Stomach (tissue), 8 donors: ENCODE measurements at regions not wholly inside any gene's neighbourhood (a gene's known extent, or its start where the extent isn't known, plus 50 kb on each side); places are given as distances from the start of the nearest gene placed in this dataset.
A peak's percentile ranks its signal among the peaks of the same experiment; 100 is the strongest.

Experiments
- DNase-seq, 2 donors: peaks; one replicate each; pipeline versions ENCODE4 v3.0.0 to v3.0.0-alpha.2; 2013 to 2019
- H3K27ac ChIP-seq, 5 donors: fragments of 200-600 bp in 4 of 5; sonication (generic) in 4 of 5; one replicate each; pipeline ENCODE4 v1.5.1; 2013 to 2019; ENCODE audit warnings: mild to moderate bottlenecking in 1 of 5, moderate library complexity in 1 of 5
- H3K27me3 ChIP-seq, 3 donors: fragments of 200-600 bp; sonication (generic); one replicate each; pipeline ENCODE4 v1.5.1; 2017 to 2019; ENCODE audit warnings: mixed run types in 1 of 3
- H3K36me3 ChIP-seq, 4 donors: fragments of 200-600 bp; sonication (generic); 1 replicate in 3 of 4; 2 replicates in 1 of 4; pipeline ENCODE4 v1.5.1; 2016 to 2019
- H3K4me1 ChIP-seq, 4 donors: fragments of 200-600 bp; sonication (generic); one replicate each; pipeline ENCODE4 v1.5.1; 2016 to 2019
- H3K4me3 ChIP-seq, 4 donors: fragments of 200-600 bp; sonication (generic) in 3 of 4; one replicate each; pipeline ENCODE4 v1.5.1; 2016 to 2019; ENCODE audit warnings: mild to moderate bottlenecking in 1 of 4
- H3K9me3 ChIP-seq, 4 donors: fragments of 200-600 bp; sonication (generic); one replicate each; pipeline ENCODE4 v1.5.1; 2016 to 2019
- EP300 ChIP-seq: sonication (generic); formaldehyde crosslinking; IDR thresholded peaks from one replicate; pipeline ENCODE4 v1.6.1; 2017; ENCODE audit warnings: antibody characterized with exemption
- POLR2A ChIP-seq, 4 donors: fragments of 450-650 bp; IDR thresholded peaks; one replicate each; pipeline ENCODE4 v1.6.1; 2016; ENCODE audit warnings: antibody characterized with exemption in 4 of 4, control low read depth in 2 of 4, mild to moderate bottlenecking in 1 of 4, moderate library complexity in 1 of 4
- POLR2AphosphoS5 ChIP-seq, 3 donors: sonication (generic); formaldehyde crosslinking; IDR thresholded peaks; one replicate each; pipeline ENCODE4 v1.6.1; 2016; ENCODE audit warnings: antibody characterized with exemption in 3 of 3
- WGBS, 5 donors: extraction: QIAGEN DNeasy Blood & Tissue Kit in 3 of 5; methylation state at CpG; one replicate each; pipeline versions ENCODE4 v1.1.5 to v1.1.7; 2013 to 2018; 5-methylcytosine and 5-hydroxymethylcytosine counted together
- intact Hi-C: fragments of 100-400 bp; cut with DNase I; formaldehyde crosslinking; loops from one replicate; pipeline ENCODE4 v1.15.1; 2023; ENCODE audit warnings: low total_unique reads
- TF ChIP-seq, protein P1 (sequence below), 7 experiments: fragments of 450-650 bp in 4 of 7; fragments of 200-600 bp in 3 of 7; sonication (generic) in 3 of 7; IDR thresholded peaks; one replicate each; pipeline ENCODE4 v1.5.1; 2016 to 2019; ENCODE audit warnings: antibody characterized with exemption in 7 of 7, control low read depth in 2 of 7, mild to moderate bottlenecking in 1 of 7
- donor health status: healthy with polysubstance abuse.
- donor health status: Bipolar disorder and iron deficiency.
- donor health status: healthy.

- intact Hi-C loops: no loop called here
- Histone ChIP-seq H3K4me3 (no peak overlapping the region), H3K27me3 (no peaks in the 10 kb centered on the region), H3K27ac (no peak overlapping the region), H3K4me1 (no peaks in the 10 kb centered on the region), H3K9me3 (no peaks in the 10 kb centered on the region), H3K36me3 (no peaks in the 10 kb centered on the region)
- no peak for TF ChIP-seq EP300
- peak in 1 of 2 donors; percentile 9 for DNase-seq
- 34 to 73% (median 47%) methylated on average over 2 of the region's 2 CpGs for WGBS, 5 donors
Observed at GRCh38 chr11:87971354-87971753, 203.9 kb downstream of the RAB38 start.

DNA sequence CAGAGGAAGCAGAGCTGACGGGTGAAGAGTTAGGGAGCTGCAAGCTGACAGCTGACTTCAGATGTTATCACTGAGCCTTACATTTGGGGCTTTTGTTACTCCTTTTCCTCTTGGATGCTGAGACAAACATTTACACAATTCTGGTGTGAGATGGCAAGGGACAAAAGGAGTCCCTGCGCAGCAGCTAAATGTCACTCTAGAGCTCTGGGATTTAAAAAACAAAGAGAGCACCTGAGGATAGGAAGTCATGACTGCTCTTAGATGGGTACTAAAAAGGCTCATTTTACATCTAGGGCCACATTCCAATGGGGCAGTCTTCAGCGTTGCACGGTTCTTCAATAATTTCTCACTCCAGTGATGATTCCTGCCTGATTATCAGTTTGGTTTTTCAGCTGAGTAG, 204.5 kb downstream of the RAB38 start:
- intact Hi-C loops: no loop called here
- DNase-seq: no peak
- no peaks in the 10 kb centered on the region for H3K27me3 ChIP-seq
- 70 to 91% (median 86%) methylated on average over 4 of the region's 4 CpGs for WGBS, 5 donors
- H3K4me3 ChIP-seq: no peak overlapping the region
- no peaks in the 10 kb centered on the region for H3K9me3 ChIP-seq
- no peaks in the 10 kb centered on the region for H3K4me1 ChIP-seq
- TF ChIP-seq, protein P1, sequence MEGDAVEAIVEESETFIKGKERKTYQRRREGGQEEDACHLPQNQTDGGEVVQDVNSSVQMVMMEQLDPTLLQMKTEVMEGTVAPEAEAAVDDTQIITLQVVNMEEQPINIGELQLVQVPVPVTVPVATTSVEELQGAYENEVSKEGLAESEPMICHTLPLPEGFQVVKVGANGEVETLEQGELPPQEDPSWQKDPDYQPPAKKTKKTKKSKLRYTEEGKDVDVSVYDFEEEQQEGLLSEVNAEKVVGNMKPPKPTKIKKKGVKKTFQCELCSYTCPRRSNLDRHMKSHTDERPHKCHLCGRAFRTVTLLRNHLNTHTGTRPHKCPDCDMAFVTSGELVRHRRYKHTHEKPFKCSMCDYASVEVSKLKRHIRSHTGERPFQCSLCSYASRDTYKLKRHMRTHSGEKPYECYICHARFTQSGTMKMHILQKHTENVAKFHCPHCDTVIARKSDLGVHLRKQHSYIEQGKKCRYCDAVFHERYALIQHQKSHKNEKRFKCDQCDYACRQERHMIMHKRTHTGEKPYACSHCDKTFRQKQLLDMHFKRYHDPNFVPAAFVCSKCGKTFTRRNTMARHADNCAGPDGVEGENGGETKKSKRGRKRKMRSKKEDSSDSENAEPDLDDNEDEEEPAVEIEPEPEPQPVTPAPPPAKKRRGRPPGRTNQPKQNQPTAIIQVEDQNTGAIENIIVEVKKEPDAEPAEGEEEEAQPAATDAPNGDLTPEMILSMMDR (IDR thresholded peaks at IDR 0.05): no peak
- TF ChIP-seq EP300 (no peak), POLR2AphosphoS5 (IDR thresholded peaks at IDR 0.05) (no peak), POLR2A (IDR thresholded peaks at IDR 0.05) (no peak)
- no peaks in the 10 kb centered on the region for H3K36me3 ChIP-seq
- H3K27ac ChIP-seq: no peak overlapping the region

DNA sequence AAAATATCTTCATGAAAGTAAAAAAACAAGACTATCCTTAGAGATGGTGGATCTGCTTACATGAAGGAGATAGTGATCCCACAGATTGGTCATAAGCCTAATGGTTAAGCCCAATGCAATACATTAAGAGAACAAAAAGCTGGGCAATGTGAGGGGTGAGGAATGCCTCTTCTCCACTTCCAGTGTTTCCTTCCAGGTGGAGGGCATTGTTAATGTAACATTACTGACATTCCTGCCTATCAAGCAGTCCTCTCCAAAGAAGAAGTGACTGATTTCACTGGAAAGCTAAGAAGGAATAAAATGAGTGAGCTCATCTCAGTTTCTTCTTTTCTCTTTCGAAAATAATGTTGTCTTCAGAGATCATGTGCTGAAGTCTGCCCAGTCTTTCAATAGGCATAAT, 207.8 kb downstream of the RAB38 start:
- Histone ChIP-seq H3K9me3 (no peaks in the 10 kb centered on the region), H3K27ac (no peak overlapping the region), H3K4me1 (no peaks in the 10 kb centered on the region), H3K4me3 (no peak overlapping the region), H3K27me3 (no peaks in the 10 kb centered on the region), H3K36me3 (no peaks in the 10 kb centered on the region)
- no peak for DNase-seq
- 62 to 83% (median 80%) methylated on average over 1 of the region's 1 CpG for WGBS, 5 donors
- TF ChIP-seq, protein P1 (IDR thresholded peaks at IDR 0.05): no peak
- no peak for TF ChIP-seq POLR2AphosphoS5 (IDR thresholded peaks at IDR 0.05)
- TF ChIP-seq POLR2A (IDR thresholded peaks at IDR 0.05): no peak
- TF ChIP-seq EP300: no peak
- intact Hi-C loops: no loop called here

DNA sequence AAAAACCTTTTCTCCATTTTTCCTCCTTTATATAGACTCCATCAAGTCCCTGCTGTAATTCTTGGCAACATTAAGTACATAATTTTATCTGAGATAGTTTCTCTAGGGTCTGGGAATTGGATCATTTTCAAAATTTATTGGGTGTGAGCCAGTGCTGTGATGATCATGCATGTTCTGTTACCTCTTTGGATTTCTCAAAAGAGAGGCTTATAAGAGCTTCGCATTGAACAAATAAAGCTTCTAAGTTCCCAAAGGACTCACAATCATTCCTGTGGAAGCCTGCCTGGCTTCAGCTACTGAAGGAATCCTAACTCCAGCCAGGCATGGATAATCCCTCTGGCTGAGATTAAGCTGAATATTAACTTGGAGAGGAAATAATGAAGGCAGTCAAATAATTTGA, 208.5 kb downstream of the RAB38 start:
- Histone ChIP-seq H3K27me3 (no peaks in the 10 kb centered on the region), H3K36me3 (no peaks in the 10 kb centered on the region), H3K27ac (no peak overlapping the region), H3K4me3 (no peak overlapping the region), H3K4me1 (no peaks in the 10 kb centered on the region), H3K9me3 (no peaks in the 10 kb centered on the region)
- 29 to 39% (median 33%) methylated on average over 1 of the region's 1 CpG for WGBS, 5 donors
- intact Hi-C loops: no loop called here
- peak in 1 of 2 donors; percentile 47 for DNase-seq
- TF ChIP-seq EP300: no peak
- TF ChIP-seq POLR2AphosphoS5 (IDR thresholded peaks at IDR 0.05): no peak
- no peak for TF ChIP-seq POLR2A (IDR thresholded peaks at IDR 0.05)
- TF ChIP-seq, protein P1 (IDR thresholded peaks at IDR 0.05): no peak

GRCh38 chr11:87966216-87966615, 209.0 kb downstream of the RAB38 start:
- Histone ChIP-seq H3K36me3 (no peaks in the 10 kb centered on the region), H3K4me3 (no peak overlapping the region), H3K9me3 (no peaks in the 10 kb centered on the region), H3K4me1 (no peaks in the 10 kb centered on the region), H3K27me3 (no peaks in the 10 kb centered on the region), H3K27ac (no peak overlapping the region)
- no peak for TF ChIP-seq POLR2A (IDR thresholded peaks at IDR 0.05)
- TF ChIP-seq EP300: no peak
- TF ChIP-seq POLR2AphosphoS5 (IDR thresholded peaks at IDR 0.05): no peak
- TF ChIP-seq, protein P1 (IDR thresholded peaks at IDR 0.05): no peak
- intact Hi-C loops: no loop called here
- no peak for DNase-seq
